EL (cell line): ENCODE measurements at regions not wholly inside any gene's neighbourhood (a gene's known extent, or its start where the extent isn't known, plus 50 kb on each side); places are given as distances from the start of the nearest gene placed in this dataset.
A peak's percentile ranks its signal among the peaks of the same experiment; 100 is the strongest.

Experiments
- DNase-seq: peaks from one replicate; pipeline ENCODE4 v3.0.0-alpha.2; 2016

DNA sequence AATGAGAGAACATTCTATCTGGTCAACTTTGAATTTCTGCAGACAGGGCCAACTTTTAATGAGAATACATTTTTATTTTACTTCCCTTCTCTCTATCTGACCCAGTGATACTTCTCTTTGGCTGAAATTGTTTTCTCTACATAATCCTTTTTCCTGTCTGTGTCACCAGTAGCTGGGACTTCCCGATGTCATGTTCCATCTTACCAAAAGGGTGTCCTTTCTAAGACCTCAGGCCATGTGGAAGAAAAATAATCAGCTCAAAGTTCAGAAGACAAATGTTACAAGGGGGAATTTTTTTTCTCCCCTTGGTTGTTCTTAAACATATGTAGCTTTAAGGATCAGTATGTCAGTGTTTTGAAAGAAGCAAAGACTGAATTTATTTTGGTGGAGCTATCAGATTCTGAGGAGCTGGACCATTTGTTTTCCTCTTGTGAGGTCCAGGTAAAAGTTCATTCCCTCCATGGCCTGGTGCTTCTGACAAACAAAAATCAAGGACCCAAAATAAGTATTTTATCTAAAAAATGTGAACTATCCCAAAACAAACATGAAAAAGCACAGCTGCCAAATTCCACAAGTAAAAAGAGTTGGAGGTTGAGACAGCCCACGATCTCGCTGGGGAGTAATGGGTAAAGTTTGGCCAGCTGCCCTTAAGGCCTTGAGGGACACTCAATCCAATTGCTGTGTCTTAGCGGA, 859.4 kb upstream of the NR2F2 start:
- peak; percentile 10 for DNase-seq

DNA sequence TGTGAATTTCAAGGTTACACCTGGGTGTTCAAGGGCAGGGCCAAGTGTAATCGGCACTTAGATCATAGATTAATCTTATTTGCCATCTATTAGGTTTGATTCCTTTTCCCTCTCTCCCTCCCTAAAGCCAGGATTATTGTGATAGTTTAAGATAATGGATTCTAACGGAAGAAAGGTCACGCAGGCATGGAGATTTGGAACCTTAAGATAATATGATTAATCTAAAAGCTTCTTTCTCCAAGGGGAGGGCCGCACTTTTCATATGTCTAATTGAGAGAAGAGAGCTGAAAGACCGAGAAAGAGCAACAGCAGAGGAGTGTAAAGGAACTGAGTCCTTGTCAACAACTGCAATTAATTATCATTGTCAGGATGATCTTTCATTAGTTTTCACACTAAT, 858.8 kb upstream of the NR2F2 start:
- no peak for DNase-seq

DNA sequence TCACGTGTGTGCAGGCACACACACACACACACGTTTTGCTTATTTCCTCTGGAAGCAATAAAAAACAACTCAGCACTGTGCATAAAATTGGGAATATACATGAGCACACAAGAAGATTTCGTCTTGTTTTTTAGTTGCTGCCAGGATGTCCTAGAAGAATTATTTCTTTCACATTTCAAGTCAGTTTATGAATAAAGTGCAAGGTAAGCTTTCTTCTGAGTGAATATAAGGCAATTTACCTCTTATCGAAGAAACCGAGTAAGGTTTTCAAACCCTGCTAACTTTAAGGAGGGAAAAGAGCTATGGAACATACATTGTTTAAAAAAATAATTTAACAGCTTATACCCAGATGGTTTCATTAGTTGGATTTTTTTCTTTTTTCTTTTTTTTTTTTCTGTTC, 855.4 kb upstream of the NR2F2 start:
- DNase-seq, result no peak

DNA sequence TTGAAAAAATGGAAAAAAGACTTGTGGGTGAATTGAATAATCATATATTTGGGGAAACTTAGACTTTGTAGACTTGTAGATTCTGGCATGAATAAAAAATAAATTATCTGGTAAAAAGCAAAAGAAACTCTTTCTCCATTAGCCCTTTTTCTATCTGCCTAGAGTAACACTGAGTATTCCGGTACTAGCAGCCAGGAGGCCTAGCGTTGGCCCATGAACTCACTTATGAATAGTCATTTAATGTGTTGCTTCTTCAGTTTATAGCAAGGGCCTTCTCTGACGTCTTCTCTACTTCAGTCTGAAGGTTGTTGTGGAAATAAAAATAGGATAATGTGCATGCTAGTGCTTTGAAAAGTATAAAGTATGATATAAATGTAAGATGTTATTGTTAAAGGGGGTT, 851.2 kb upstream of the NR2F2 start:
- DNase-seq, result no peak

DNA sequence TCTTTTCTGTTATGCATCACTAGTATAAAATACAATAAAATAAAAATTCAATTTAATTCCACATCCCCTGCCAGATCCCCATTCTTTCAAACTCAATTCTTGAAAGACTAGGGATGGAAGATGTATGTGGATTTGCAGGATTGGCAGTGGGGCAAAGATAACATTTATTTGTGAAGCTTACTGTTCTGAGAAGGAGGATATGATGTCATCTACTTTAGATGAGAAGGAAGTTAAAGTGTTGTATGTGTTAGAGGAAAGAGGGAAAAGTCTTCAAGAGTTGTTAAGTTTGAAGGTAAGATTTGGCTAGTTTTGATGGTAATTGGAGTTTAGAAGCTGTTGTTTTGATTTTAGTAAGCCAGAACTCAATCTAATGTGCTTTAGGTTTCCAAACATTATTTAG, 845.1 kb upstream of the NR2F2 start:
- DNase-seq, result no peak

DNA sequence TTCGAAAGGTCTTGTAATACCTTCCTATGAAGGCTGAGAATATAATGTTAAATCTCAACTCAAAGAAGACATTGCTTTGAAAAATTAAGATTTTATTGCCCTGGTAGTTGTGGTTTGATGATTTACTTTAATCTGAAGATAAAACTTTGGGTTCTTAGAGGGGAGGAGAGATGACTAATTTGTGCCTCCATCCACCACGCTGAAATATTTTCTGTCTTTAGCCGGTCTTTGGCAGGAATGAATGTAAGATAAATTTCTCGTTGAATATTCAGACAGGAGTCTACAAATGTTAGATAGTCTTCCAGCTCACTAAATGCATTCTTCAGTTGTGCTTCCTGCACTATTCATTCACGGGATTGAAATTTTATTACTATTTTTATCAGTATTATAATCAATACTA, 844.3 kb upstream of the NR2F2 start:
- no peak for DNase-seq

DNA sequence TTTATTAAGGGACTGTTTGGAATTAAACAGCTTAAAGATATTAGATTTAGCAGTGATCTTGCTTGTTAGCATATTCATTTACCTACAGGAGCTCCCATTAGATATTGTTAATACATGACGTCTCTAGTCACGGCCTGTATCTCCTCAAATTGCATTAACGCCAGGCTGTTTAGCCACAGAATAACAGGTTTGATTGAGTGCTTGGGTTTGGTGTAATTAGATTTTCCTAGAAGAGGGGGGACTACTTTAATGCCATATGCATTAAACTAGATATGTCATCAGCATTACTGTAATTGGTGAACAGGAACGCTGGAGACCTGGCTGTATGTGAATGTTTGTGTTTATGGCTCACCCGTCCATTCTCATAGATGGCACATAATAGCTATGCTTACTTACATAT, 841.4 kb upstream of the NR2F2 start:
- no peak for DNase-seq

DNA sequence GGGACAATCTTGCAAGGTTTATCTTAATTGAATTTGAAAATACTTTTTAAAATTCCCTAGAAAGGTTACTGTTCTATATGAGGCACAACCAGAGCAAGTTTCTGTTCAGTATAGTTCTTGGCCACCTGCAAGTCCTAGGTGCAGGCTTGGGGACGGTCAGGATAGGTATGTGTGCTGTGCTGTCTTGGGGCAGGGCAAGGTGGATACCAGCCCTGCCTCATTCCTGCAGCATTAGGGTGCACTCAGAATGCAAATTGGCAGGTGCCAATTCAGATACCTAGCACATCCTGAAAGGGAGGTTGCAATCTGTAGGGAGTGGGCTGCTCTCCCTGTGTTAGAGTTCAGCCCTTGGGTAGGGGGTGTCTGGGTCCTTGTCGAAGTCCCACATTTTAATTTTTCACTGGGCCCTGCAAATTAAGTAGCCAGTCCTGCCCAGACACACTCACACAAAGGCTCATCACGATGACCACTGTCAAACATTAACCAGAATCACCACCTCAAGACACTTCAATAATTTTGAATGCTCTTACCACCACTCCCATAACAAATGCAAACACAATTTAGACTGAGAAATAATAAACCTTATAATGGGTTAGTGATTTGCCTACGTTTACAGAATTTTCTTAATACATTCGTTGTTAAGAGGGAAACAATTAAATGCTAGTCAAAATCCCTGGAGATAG, 838.0 kb upstream of the NR2F2 start:
- DNase-seq, result no peak

DNA sequence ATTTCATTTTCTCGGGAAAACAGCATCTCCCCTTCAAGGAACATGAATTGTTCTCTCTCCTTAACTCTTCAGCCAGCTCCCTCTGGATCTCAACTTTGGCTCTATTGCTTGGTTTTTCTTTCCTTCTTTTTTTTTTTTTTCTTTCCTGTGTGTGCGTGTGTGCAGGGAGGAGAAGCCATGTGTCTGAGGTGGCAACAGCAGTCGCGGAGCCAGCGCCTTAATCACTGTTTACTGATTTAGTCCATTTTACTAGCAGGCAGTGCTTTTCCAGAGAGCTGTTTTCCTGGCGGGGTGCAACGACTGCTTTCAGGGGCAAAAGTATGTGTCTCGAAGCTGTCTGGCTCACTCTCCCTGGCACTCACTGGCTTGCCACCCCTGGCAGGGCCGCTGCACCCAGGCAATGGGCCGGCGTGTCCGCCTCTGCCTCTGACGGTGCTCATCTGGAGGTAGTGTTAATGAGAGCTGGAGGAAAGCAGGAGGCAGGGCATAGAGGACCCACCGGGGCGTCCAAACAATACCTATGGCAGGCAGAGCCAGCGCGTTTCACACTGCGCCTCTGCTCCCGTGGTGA, 835.4 kb upstream of the NR2F2 start:
- DNase-seq, result no peak

DNA sequence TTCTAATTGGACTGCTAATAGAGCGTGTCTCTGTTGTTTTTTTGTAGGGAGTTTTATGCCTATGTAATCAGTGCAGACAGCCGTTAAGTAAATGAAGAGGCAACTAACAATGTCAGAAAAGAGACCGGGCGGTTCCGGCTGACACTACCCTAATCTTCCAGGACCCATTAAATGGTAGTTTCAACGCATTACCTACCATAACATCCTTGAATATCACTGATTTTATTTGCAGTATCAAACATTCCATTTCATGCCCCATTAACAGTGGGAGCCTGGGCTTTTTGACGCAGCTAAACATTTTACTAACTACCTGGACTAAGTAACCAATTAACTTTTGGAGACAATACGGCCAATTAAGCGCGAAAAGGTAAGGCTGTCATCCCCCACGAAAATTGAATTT, 832.9 kb upstream of the NR2F2 start:
- DNase-seq, result no peak

DNA sequence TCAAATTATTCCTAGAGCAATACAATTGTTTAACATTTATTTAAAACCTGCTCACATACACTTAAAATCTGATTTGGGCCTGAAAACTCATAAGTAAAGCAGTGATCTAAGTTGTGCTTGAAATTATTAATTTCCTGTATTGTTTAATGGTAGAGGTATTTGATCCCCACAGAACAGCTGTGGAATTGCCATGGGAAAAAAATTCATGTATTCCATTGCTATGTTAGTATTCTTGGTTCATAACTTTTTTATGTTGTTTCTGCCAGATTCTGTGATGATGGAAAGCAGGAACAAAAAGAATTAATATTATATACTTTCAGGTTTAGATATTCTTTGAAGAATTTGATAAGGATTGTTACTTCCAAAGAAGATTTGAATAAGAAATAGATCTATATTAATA, 831.5 kb upstream of the NR2F2 start:
- DNase-seq, result no peak

DNA sequence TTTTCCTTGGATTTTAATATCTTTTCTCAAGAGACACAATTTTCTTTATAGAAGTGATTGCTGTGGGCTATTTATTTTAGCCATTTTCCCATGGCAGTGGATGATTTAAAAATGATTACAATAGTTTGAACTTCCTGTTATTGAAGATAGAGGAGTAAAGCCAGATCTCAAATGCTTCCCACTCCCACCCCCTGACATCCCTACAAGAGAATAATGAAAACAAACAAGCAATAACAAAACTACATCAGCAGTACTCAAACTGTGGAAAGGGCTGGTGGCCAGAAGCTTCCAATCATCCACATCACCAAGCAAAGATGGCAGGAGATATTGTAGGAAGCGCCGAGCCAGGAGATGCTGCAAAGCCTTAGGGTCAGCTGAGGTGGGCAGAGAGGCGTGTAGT, 831.1 kb upstream of the NR2F2 start:
- no peak for DNase-seq

DNA sequence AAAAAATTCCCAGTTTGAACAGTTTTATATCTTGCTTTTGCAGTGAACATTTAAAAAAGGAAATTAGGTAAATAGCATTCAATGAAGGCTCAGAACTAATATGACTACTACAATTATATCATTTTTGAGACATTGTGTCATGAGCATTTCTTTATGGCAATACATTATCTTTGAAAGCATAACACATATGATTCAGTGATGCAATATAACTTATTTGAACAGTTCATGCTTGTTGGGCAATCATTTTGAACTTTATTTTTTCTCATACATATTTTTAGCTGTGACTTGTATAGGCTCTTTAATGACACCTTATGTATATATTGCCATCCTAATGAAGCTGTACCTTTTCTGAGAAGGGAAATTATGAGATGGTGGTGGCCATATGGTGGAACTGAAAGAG, 828.6 kb upstream of the NR2F2 start:
- no peak for DNase-seq

DNA sequence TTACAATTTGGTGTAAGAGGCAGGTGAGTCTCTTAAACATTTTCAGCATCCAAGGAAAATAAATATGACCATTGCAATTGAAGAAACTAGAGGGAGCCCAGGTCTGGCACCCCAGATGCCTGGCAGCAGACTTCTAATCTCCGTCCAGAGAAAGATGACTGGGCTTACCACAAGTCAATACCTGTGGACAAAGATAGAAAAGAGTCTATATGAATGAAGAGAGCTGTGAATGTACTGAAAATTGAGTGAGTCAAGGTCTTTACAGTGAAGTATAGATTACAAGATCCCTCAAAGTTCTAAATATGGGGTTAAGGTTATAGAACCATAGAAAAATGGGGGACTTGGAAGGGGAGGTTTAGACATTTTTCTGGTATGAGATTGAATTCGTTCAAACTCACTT, 827.4 kb upstream of the NR2F2 start:
- no peak for DNase-seq

DNA sequence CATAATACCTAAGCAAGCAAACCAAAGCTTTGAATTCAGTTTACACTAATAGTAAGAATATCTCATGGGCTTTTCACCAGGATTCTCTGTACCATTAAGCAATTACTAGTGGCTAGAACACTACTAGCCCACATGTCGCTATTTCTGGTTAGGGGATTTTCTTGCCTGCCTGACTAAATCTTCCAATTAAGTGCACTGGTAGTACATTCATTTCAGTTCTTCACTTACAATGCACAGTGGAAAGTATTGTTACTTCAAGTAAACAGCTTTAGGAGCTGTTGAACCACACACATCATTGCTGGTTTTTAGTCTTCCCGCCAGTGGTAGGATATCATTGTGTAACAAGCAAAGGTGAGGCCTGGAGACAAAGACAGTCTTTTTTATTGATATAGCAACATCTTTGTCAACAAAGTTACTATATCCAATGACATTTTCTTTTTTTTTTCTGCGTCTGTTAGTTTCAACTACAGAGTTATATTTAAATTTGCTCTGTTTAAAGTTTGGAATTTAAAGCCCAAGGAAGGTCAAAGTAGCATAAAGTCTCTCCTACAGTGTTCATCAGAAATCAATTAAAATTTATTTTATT, 826.8 kb upstream of the NR2F2 start:
- no peak for DNase-seq

DNA sequence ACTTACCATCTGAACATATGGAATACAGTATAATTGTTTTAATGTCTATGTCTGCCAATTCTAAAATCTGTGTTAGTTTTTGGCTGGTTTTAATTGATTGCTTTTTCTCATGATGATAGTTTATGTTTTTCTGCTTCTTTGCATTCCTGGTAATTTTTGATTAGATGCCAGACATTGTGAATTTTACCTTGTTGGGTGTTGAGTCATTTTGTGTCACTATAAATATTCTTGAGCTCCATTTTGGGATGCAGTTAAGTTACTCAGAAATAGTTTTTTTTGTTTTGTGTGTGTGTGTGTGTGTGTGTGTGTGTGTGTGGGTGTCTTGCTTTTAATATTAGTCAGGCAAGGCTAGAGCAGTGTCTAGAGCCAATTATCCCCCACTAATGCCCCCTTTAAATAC, 818.8 kb upstream of the NR2F2 start:
- peak; percentile 28 for DNase-seq

DNA sequence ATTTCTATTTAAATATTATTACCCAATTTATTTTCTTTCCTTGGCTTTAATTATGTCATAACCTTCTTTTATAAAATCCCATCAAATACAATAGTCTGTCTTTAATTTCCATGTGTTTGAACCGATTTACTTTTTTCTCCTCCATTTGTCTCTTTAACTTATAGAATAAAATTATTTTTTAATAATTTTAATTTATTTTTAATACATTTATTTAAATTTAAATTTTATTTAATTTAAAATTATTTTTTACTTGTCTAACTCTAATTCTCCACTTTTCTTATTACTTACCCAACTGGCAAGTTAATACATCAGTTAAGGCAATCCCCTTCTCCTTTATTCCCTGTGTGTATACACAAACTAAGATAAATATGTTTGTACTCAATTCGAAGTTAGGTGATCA, 817.6 kb upstream of the NR2F2 start:
- no peak for DNase-seq

DNA sequence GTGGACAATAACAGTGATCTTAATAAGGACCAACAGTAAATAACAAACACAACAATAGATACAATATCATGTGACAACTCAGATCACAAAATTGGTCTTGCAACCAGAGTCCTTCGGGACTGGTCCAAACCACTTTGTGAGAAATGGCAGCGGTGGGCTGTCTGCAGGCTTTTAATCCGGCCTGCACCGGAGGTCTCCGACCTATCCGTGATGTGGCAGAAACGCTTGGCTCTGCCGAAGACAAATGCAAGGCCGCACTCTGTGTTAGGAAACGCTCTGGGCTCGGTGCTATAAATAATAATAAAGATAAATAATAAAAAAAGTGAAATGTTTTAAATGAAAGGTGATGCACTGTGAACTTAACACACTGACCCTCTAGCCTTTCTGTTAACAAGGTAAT, 810.6 kb upstream of the NR2F2 start:
- DNase-seq, result no peak

DNA sequence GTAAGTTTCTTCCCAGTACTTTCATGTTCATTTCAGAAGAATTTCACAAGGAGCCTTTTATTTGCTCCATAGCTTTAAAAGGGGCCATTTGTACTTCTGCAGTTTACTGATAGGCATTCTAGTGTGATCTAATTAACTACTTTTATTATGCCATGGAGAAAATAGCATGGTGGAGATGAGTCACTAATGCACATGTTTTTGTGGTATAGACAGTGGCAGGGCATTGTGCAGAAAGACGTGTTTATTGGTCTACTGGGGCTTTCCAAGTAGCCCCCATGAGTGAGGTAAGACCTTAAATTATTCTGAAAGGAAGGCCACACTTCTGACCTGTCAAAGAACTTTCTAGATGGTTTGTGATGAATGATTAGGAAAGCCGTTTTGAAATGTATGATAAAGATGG, 810.0 kb upstream of the NR2F2 start:
- DNase-seq, result peak; percentile 37

DNA sequence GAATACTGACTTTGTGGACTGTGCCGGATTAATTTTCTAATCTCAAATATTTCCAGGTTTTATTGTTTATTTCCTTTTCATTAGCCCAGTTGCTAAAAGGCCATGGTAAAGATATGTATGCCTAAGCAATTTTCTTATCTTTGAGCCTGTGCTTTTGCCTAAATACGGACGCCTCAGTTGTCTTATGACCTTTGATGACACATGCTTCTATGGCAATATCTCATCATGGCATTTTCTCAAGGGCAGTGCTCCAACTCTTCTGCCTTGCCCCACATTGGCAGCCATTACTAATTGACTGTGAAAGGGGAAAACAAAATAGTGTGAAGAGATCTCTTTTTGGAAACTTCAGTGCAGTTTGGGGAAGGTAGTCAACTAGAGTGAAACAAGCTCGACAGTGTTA, 809.6 kb upstream of the NR2F2 start:
- DNase-seq, result no peak

DNA sequence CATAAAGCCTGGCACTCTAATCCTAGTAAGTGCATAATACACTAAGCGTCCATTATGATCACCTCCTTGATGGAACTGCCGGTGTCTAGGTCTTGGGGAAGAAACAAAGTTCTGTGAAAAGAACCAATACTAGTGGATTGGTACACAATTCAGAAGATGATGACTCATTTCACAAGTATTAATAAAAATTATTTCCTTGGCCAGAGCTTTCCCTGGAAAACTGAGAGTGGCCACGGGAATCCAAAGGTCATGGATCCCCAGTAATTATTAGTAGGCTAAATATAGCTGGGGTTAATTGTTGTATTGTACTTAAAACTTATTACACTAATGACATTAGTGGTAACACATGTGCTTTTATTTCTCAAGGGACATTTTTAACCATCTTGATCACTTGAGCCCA, 808.0 kb upstream of the NR2F2 start:
- DNase-seq, result peak; percentile 34

DNA sequence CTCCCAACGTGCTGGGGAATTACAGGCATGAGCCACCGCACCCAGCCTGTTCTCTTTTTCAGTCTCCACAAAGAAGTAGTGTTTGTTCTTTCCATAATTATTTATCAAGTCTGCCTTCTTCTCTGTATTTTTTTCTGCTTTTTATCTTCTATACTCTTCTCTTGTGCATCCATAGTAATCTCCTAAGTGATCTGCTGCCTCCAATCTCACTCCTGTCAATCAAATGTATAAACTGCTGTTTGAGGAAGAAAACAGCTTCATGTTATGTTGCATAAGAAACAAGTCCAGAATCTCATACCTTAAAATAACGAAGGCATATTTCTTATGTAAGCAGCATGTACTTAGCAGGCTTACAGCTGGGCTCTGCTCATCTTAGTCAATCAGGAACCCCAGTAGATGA, 801.6 kb upstream of the NR2F2 start:
- no peak for DNase-seq

DNA sequence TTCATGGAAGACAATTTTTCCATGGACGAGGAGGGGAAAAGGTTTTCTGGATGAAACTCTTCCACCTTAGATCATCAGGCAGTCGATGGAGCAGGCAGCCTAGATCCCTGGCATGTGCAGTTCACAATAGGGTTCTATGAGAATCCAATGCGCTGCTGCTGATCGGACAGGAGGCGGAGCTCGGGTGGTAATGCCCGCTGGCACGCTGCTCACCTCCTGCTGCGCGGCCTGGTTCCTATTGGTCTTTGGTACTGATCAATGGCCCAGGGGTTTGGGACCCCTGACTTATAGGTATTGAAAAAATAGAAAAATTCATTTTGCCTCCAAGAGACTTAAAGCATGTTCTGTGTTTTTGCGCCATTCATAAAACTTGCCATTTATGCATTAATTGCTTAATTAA, 793.9 kb upstream of the NR2F2 start:
- DNase-seq, result no peak

DNA sequence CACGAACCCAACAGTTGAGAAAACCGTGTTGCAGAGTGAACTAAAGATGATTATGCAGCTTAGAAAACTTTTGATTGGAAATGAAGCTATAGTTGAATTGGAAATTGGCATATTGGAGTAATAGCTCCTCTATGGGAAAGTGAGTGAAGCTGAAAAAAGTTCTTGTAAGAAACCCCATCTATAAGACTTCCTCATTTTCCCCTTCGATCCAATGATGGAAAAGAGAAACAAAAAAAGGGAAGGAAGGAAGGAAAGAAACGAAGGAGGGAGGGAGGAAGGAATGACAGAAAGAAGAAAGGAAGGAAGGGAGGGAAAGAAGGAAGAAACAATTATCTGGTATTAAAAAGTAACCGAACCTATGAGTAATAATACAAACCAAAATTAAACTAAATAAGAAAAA, 791.8 kb upstream of the NR2F2 start:
- DNase-seq, result no peak
